ENCODE measurements at regions not wholly inside any gene's neighbourhood (a gene's known extent, or its start where the extent isn't known, plus 50 kb on each side); places are given as distances from the start of the nearest gene placed in this dataset.

GRCh38 chr9:85228111-85228855, 513.5 kb downstream of the AGTPBP1 start:
- intact Hi-C loops (cut with DNase I; ENCODE audit: low total_unique reads) (no loop called here), in situ Hi-C loops (cut with MboI; ENCODE audit: low pct_ligation_motif_present in 1 of 4, low pct_unique_long_range_greater_than_20kb in 1 of 4, low sequenced_read_pairs in 3 of 4) (no loop called here)
- no peaks in the 10 kb centered on the region for H3K9me3 ChIP-seq
- WGBS, 2 donors (ENCODE audit: low coverage in 1 of 2), result 83 to 88% methylated on average over 4 to 9 of the region's 9 CpGs
- no peaks in the 10 kb centered on the region for H3K4me1 ChIP-seq
- no peaks in the 10 kb centered on the region for H3K27me3 ChIP-seq
- H3K4me3 ChIP-seq, result no peak overlapping the region
- no peak overlapping the region for H3K27ac ChIP-seq
- no peaks in the 10 kb centered on the region for H3K36me3 ChIP-seq
- DNase-seq, result no peak
- TF ChIP-seq EP300 (IDR thresholded peaks at IDR 0.05; ENCODE audit: low read depth) (no peak), POLR2AphosphoS5 (IDR thresholded peaks at IDR 0.05) (no peak), POLR2A (IDR thresholded peaks at IDR 0.05) (no peak), CTCF (IDR thresholded peaks at IDR 0.05) (no peak)

GRCh38 chr9:85225180-85225579, 516.6 kb downstream of the AGTPBP1 start:
- Histone ChIP-seq H3K9me3 (no peaks in the 10 kb centered on the region), H3K36me3 (no peaks in the 10 kb centered on the region), H3K4me1 (no peaks in the 10 kb centered on the region), H3K27ac (no peak overlapping the region), H3K27me3 (no peaks in the 10 kb centered on the region), H3K4me3 (no peak overlapping the region)
- no peak for DNase-seq
- in situ Hi-C loops (cut with MboI; ENCODE audit: low pct_ligation_motif_present in 1 of 4, low pct_unique_long_range_greater_than_20kb in 1 of 4, low sequenced_read_pairs in 3 of 4) (no loop called here), intact Hi-C loops (cut with DNase I; ENCODE audit: low total_unique reads) (no loop called here)
- WGBS, 2 donors (ENCODE audit: low coverage in 1 of 2), result 59 to 67% methylated on average over 2 of the region's 2 CpGs
- TF ChIP-seq POLR2A (IDR thresholded peaks at IDR 0.05) (no peak), POLR2AphosphoS5 (IDR thresholded peaks at IDR 0.05) (no peak), EP300 (IDR thresholded peaks at IDR 0.05; ENCODE audit: low read depth) (no peak), CTCF (IDR thresholded peaks at IDR 0.05) (no peak)

GRCh38 chr9:85224729-85225128, 517.0 kb downstream of the AGTPBP1 start:
- H3K4me1 ChIP-seq, result no peaks in the 10 kb centered on the region
- in situ Hi-C loops (cut with MboI; ENCODE audit: low pct_ligation_motif_present in 1 of 4, low pct_unique_long_range_greater_than_20kb in 1 of 4, low sequenced_read_pairs in 3 of 4), result no loop called here
- H3K27me3 ChIP-seq, result no peaks in the 10 kb centered on the region
- no peak overlapping the region for H3K4me3 ChIP-seq
- TF ChIP-seq POLR2A (IDR thresholded peaks at IDR 0.05) (no peak), CTCF (IDR thresholded peaks at IDR 0.05) (no peak), POLR2AphosphoS5 (IDR thresholded peaks at IDR 0.05) (no peak), EP300 (IDR thresholded peaks at IDR 0.05; ENCODE audit: low read depth) (no peak)
- WGBS, 2 donors (ENCODE audit: low coverage in 1 of 2), result 61 to 68% methylated on average over 4 of the region's 4 CpGs
- intact Hi-C loops (cut with DNase I; ENCODE audit: low total_unique reads), result no loop called here
- no peak overlapping the region for H3K27ac ChIP-seq
- DNase-seq, result no peak
- no peaks in the 10 kb centered on the region for H3K9me3 ChIP-seq
- H3K36me3 ChIP-seq, result no peaks in the 10 kb centered on the region

- TF ChIP-seq CTCF (IDR thresholded peaks at IDR 0.05), result no peak
- TF ChIP-seq POLR2AphosphoS5 (IDR thresholded peaks at IDR 0.05), result no peak
- Histone ChIP-seq H3K4me1 (no peaks in the 10 kb centered on the region), H3K36me3 (no peaks in the 10 kb centered on the region), H3K4me3 (no peak overlapping the region), H3K27me3 (no peaks in the 10 kb centered on the region), H3K27ac (no peak overlapping the region), H3K9me3 (no peaks in the 10 kb centered on the region)
- in situ Hi-C loops (cut with MboI; ENCODE audit: low pct_ligation_motif_present in 1 of 4, low pct_unique_long_range_greater_than_20kb in 1 of 4, low sequenced_read_pairs in 3 of 4), result no loop called here
- DNase-seq, result no peak
- 83% methylated on average over 2 of the region's 2 CpGs; no CpG with 5 or more reads in 1 of the 2 donors for WGBS, 2 donors (ENCODE audit: low coverage in 1 of 2)
- intact Hi-C loops (cut with DNase I; ENCODE audit: low total_unique reads), result no loop called here
Observed at GRCh38 chr9:85224301-85224700, 517.5 kb downstream of the AGTPBP1 start.

Data from transverse colon (tissue), 4 donors.